ENCODE measurements at regions not wholly inside any gene's neighbourhood (a gene's known extent, or its start where the extent isn't known, plus 50 kb on each side); places are given as distances from the start of the nearest gene placed in this dataset.

DNA sequence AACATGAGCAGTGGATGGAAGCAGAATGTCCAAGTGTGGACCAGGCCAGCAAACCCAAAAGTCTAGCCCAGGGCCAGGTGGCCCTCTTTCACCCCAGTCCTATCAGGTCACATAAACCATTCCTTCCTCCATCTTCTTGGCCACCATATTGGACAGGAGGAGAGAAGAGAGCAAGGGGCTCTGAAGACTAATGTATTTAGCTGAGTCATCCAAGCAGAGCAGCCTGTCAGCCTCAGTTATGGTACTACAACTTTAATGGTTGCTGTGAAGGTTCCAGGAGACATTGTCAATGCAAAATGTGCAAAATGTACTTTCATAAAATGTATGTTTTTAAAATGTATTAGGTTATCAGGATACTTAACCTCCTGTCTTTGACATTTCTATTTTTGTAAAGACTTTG lies 159.5 kb downstream of the GPAM start:
- TF ChIP-seq CTCF (IDR thresholded peaks at IDR 0.05) (no peak), POLR2A (IDR thresholded peaks at IDR 0.05) (no peak), EP300 (IDR thresholded peaks at IDR 0.05) (no peak)
